ENCODE measurements at regions not wholly inside any gene's neighbourhood (a gene's known extent, or its start where the extent isn't known, plus 50 kb on each side); places are given as distances from the start of the nearest gene placed in this dataset.

- no peaks in the 10 kb centered on the region for H3K36me3 Mint-ChIP-seq (ENCODE audit: low read depth)
- ATAC-seq (no peak), DNase-seq (no peak)
- H3K27me3 Mint-ChIP-seq: no peaks in the 10 kb centered on the region
- ChIA-PET POLR2A (no interaction called here), CTCF (no interaction called here)
- H3K27ac Mint-ChIP-seq: no peak overlapping the region
- H3K4me3 Mint-ChIP-seq: no peak overlapping the region
- no peak for TF ChIP-seq CTCF (IDR thresholded peaks at IDR 0.05)
- H3K4me1 Mint-ChIP-seq (ENCODE audit: low read depth): no peaks in the 10 kb centered on the region
- H3K9me3 Mint-ChIP-seq: peaks cover 2% of the 10 kb centered on the region
- intact Hi-C loops (cut with micrococcal nuclease): no loop called here
These were observed 88.0 kb upstream of the MAGEB18 start for GRCh38 chrX:26050099-26050498.

- no peak for TF ChIP-seq CTCF (IDR thresholded peaks at IDR 0.05)
- Mint-ChIP-seq H3K27me3 (no peaks in the 10 kb centered on the region), H3K4me3 (no peak overlapping the region), H3K27ac (no peak overlapping the region), H3K36me3 (ENCODE audit: low read depth) (no peaks in the 10 kb centered on the region), H3K9me3 (no peaks in the 10 kb centered on the region), H3K4me1 (ENCODE audit: low read depth) (no peaks in the 10 kb centered on the region)
- POLR2A ChIA-PET: no interaction called here
- intact Hi-C loops (cut with micrococcal nuclease): no loop called here
- CTCF ChIA-PET: no interaction called here
- DNase-seq (no peak), ATAC-seq (no peak)
These were observed 67.3 kb upstream of the MAGEB18 start for GRCh38 chrX:26070882-26071281.

- no peak overlapping the region for H3K4me3 Mint-ChIP-seq
- TF ChIP-seq CTCF (IDR thresholded peaks at IDR 0.05): no peak
- ATAC-seq: no peak
- no peaks in the 10 kb centered on the region for H3K4me1 Mint-ChIP-seq (ENCODE audit: low read depth)
- ChIA-PET POLR2A (no interaction called here), CTCF (no interaction called here)
- H3K27me3 Mint-ChIP-seq: no peaks in the 10 kb centered on the region
- no peak overlapping the region for H3K27ac Mint-ChIP-seq
- intact Hi-C loops (cut with micrococcal nuclease): no loop called here
- no peaks in the 10 kb centered on the region for H3K9me3 Mint-ChIP-seq
- no peaks in the 10 kb centered on the region for H3K36me3 Mint-ChIP-seq (ENCODE audit: low read depth)
- no peak for DNase-seq
These were observed 66.5 kb upstream of the MAGEB18 start for GRCh38 chrX:26071618-26072017.

- Mint-ChIP-seq H3K27ac (no peak overlapping the region), H3K4me1 (ENCODE audit: low read depth) (no peaks in the 10 kb centered on the region), H3K36me3 (ENCODE audit: low read depth) (no peaks in the 10 kb centered on the region), H3K27me3 (no peaks in the 10 kb centered on the region), H3K9me3 (no peaks in the 10 kb centered on the region), H3K4me3 (no peak overlapping the region)
- CTCF ChIA-PET: no interaction called here
- ATAC-seq: no peak
- intact Hi-C loops (cut with micrococcal nuclease): no loop called here
- no peak for TF ChIP-seq CTCF (IDR thresholded peaks at IDR 0.05)
- POLR2A ChIA-PET: no interaction called here
- DNase-seq: no peak
These were observed 55.0 kb upstream of the MAGEB18 start for GRCh38 chrX:26083093-26083492.
